PC-3 (cell line): ENCODE measurements at regions not wholly inside any gene's neighbourhood (a gene's known extent, or its start where the extent isn't known, plus 50 kb on each side); places are given as distances from the start of the nearest gene placed in this dataset.

Source experiments
- ATAC-seq: fragments of 200-7000 bp; cut with Tn5 transposase; 2 replicates; pipeline ENCODE4 v1.9.1; 2020; ENCODE audit warnings: mild to moderate bottlenecking, moderate library complexity
- BruUV-seq: library from RNA; stranded (reverse); fragments of 400-500 nt; replicated peaks from 2 replicates; lab custom pipeline; 2021; lab: Mats Ljungman, UMichigan
- CTCF ChIA-PET: fragments of 300-600 bp; sonication (Branson Sonifier 250); formaldehyde crosslinking; loops from one replicate; lab custom pipeline; 2022; ENCODE audit warnings: antibody characterized with exemption; lab: Charles Lee
- POLR2A ChIA-PET: fragments of 300-600 bp; sonication (Branson Sonifier 250); formaldehyde crosslinking; loops from one replicate; lab custom pipeline; 2022; ENCODE audit warnings: antibody characterized with exemption; ENCODE audit not compliant: unreplicated experiment; lab: Charles Lee
- DNase-seq: peaks from one replicate; pipeline ENCODE4 v3.0.0-alpha.2; 2015
- H2AFZ ChIP-seq: fragments of 300-600 bp; sonication (generic); 2 replicates; pipeline ENCODE4 v1.6.0; 2016; ENCODE audit warnings: antibody characterized with exemption, low read length
- H3F3A ChIP-seq: fragments of 300-600 bp; sonication (generic); one replicate; pipeline ENCODE4 v1.6.0; 2017; ENCODE audit warnings: antibody characterized with exemption, low read length, control low read depth, mild to moderate bottlenecking; ENCODE audit not compliant: unreplicated experiment
- H3K27ac ChIP-seq: fragments of 300-600 bp; sonication (generic); 2 replicates; pipeline ENCODE4 v1.5.1; 2016; ENCODE audit warnings: mild to moderate bottlenecking, low read length
- H3K27me3 ChIP-seq: fragments of 300-600 bp; sonication (generic); 2 replicates; pipeline ENCODE4 v1.6.1; 2016; ENCODE audit warnings: low read length, mixed read lengths
- H3K36me3 ChIP-seq: fragments of 300-600 bp; sonication (generic); 2 replicates; pipeline ENCODE4 v1.6.1; 2016; ENCODE audit warnings: low read depth, mixed run types, low read length, mixed read lengths
- H3K4me1 ChIP-seq: fragments of 300-600 bp; sonication (generic); 2 replicates; pipeline ENCODE4 v1.5.1; 2016; ENCODE audit warnings: low read length; ENCODE audit not compliant: insufficient read depth
- H3K4me2 ChIP-seq: fragments of 300-600 bp; sonication (generic); 2 replicates; pipeline ENCODE4 v1.6.0; 2016; ENCODE audit warnings: low read length
- H3K4me3 ChIP-seq: fragments of 300-600 bp; sonication (generic); 2 replicates; pipeline ENCODE4 v1.5.1; 2016; ENCODE audit warnings: mild to moderate bottlenecking, low read length, mixed read lengths
- H3K79me2 ChIP-seq: fragments of 300-600 bp; sonication (generic); 2 replicates; pipeline ENCODE4 v1.6.1; 2017; ENCODE audit warnings: low read length, mixed read lengths
- H3K9ac ChIP-seq: fragments of 300-600 bp; sonication (generic); 2 replicates; pipeline ENCODE4 v1.6.0; 2016; ENCODE audit warnings: mild to moderate bottlenecking, low read length
- H3K9me2 ChIP-seq: fragments of 300-600 bp; sonication (generic); replicated peaks from 2 replicates; pipeline ENCODE4 v1.6.1; 2016; ENCODE audit warnings: mixed run types, low read length, mixed read lengths
- H3K9me3 ChIP-seq: fragments of 300-600 bp; sonication (generic); 2 replicates; pipeline ENCODE4 v1.6.1; 2016; ENCODE audit warnings: low read length, mixed read lengths
- H4K20me1 ChIP-seq: fragments of 300-600 bp; sonication (generic); 2 replicates; pipeline ENCODE4 v1.6.1; 2016; ENCODE audit warnings: low read length, mixed read lengths
- CTCF ChIP-seq: fragments of 300-600 bp; sonication (generic); conservative IDR thresholded peaks from 2 replicates; pipeline ENCODE4 v1.5.1; 2017; ENCODE audit warnings: antibody characterized with exemption, low read depth, mild to moderate bottlenecking, low read length
- EZH2 ChIP-seq: fragments of 300-600 bp; sonication (generic); IDR thresholded peaks from one replicate; pipeline ENCODE4 v1.6.1; 2017; ENCODE audit warnings: antibody characterized with exemption, mild to moderate bottlenecking, low read length; ENCODE audit not compliant: unreplicated experiment
- EZH2phosphoT487 ChIP-seq: fragments of 300-600 bp; sonication (generic); IDR thresholded peaks from 2 replicates; pipeline ENCODE4 v1.6.1; 2018; ENCODE audit warnings: mild to moderate bottlenecking, antibody characterized with exemption, low read length, borderline replicate concordance
- intact Hi-C: fragments of 100-400 bp; cut with micrococcal nuclease; formaldehyde crosslinking; loops from 2 replicates; pipeline ENCODE4 v1.9.0; 2023

- Histone ChIP-seq H3K36me3 (no peaks in the 10 kb centered on the region), H3K9me3 (no peaks in the 10 kb centered on the region), H3K27ac (peak overlapping the region; percentile 96), H3K79me2 (no peaks in the 10 kb centered on the region), H3K9me2 (no peaks in the 10 kb centered on the region), H3K27me3 (no peaks in the 10 kb centered on the region), H3K4me1 (peaks cover 46% of the 10 kb centered on the region), H3K4me3 (no peak overlapping the region), H4K20me1 (no peaks in the 10 kb centered on the region), H2AFZ (peak overlapping the region; percentile 50; the same call in 1 of the 2 replicates), H3K4me2 (peak overlapping the region; percentile 63), H3K9ac (peak overlapping the region; percentile 53), H3F3A (peaks cover 7% of the 10 kb centered on the region)
- ChIA-PET POLR2A (no interaction called here), CTCF (no interaction called here)
- intact Hi-C loops = loop anchor here (5.0 kb wide), 1 partner anchor 191 kb away; no protein-coding TSS in a partner anchor
- no peak for TF ChIP-seq EZH2
- no peak for TF ChIP-seq EZH2phosphoT487
- TF ChIP-seq CTCF = no peak
- DNase-seq (no peak), ATAC-seq (no peak)
- BruUV-seq = no TSS peak
These were observed 185.9 kb upstream of the TPM1 start for GRCh38 chr15:62856466-62857246.

- H3K9me2 ChIP-seq = no peaks in the 10 kb centered on the region
These were observed 185.1 kb upstream of the TPM1 start for GRCh38 chr15:62857411-62857853.

More at GRCh38 chr15:62857411-62857853, 185.1 kb upstream of the TPM1 start:
- ChIA-PET CTCF (no interaction called here), POLR2A (no interaction called here)
- peak; percentile 88 for ATAC-seq
- Histone ChIP-seq H3K36me3 (no peaks in the 10 kb centered on the region), H3K79me2 (no peaks in the 10 kb centered on the region), H3K9me3 (no peaks in the 10 kb centered on the region), H3F3A (peaks cover 7% of the 10 kb centered on the region), H3K4me1 (peaks cover 46% of the 10 kb centered on the region), H4K20me1 (no peaks in the 10 kb centered on the region), H3K27me3 (no peaks in the 10 kb centered on the region), H3K27ac (peak overlapping the region; percentile 96), H2AFZ (peak overlapping the region; percentile 50; the same call in 1 of the 2 replicates), H3K4me3 (no peak overlapping the region), H3K9ac (peak overlapping the region; percentile 67), H3K4me2 (peak overlapping the region; percentile 63)
- no TSS peak for BruUV-seq
- TF ChIP-seq EZH2 (no peak), EZH2phosphoT487 (no peak), CTCF (no peak)
- peak; percentile 96 for DNase-seq
- intact Hi-C loops = loop anchor here (5.0 kb wide), 1 partner anchor 190 kb away; no protein-coding TSS in a partner anchor
